ENCODE measurements at regions not wholly inside any gene's neighbourhood (a gene's known extent, or its start where the extent isn't known, plus 50 kb on each side); places are given as distances from the start of the nearest gene placed in this dataset.
"Not testable (repeated sequence)": the region's sequence is repeated elsewhere in the genome, so short reads cannot be mapped to it uniquely, and the experiment has no call there.

DNA sequence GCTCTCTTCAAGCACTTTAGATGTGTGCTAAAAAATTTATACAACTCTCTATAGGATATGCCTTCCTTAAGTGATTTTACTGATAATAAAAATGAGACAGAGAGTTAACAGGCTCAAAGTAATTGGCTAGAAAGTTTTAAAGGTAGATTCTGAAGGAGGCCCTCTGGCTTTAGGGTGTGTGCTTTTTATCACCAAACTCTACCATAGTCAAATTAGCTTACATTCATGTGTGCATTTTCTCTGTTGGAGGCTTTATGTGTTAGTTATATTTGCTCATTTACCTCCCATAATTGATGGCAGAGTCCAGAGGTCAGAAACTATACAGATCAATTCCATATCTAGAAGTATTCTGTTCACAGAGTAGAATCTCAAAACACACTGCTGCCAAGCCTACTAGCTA lies 317.5 kb downstream of the JRKL start:
- DNase-seq = no peak

DNA sequence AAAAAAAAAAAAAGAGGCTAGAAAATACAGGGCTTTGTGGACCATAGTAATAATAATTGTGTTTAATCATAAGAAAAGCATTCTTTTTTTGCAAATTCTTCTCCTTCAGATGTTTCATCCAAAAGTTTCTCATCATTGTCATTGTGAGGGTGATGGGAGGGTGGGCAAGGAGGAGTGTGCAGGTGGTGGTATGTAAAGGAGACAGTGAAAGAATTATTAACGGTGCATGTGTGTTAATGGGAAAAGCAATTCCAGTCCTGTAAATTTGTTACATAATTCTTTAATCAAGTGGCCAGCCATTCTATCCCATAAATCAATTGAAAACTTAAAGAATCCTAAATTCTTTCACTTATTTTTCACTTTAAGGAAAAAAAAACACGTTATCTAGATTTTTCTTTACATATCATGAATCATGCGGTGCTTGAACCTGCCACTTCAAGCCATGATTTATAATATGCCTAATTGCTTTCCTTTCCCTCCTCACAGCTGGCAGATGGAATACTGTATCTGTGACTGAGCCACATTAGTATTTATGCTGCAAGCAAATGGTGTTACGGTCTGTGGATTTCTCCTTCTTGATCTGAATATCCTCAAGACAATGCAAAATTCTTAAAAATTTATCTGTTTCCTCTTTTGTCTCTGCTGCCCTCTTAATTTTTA lies 318.5 kb downstream of the JRKL start:
- no peak for DNase-seq

DNA sequence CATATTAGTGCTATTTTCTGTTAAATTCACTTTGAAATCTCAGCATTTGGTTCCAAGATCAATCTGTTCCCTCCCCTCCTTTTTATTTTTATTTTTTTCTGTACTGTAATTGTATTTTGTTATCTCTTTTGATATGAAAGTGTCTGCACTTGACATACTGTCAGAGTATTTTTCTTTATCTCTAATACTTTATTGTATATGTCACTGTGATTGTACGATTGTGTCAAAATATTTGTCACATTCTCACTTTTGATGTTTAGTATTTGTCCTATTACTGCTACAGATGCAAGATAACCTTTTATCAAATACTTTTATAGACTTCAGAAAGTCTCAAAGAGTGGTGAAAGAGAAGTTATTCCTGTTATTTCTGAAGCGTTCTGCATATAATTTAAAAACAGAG lies 323.5 kb downstream of the JRKL start:
- DNase-seq = no peak

DNA sequence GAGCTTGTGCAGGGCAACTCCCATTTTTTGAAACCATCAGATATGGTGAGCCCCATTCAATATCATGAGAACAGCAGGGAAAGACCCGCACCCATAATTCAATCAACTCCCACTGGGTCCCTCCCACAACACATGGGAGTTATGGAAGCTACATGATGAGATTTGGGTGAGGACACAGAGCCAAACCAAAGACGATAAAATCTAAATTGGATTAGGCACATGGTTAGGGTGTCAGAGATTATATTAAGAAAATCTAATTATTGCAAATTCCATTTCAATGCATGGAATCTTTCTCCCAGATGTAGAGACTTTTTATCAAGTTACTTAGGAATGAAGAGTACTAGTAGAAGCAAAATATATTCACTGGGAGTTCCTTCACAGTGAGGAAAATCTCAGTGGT lies 324.9 kb downstream of the JRKL start:
- DNase-seq = no peak

DNA sequence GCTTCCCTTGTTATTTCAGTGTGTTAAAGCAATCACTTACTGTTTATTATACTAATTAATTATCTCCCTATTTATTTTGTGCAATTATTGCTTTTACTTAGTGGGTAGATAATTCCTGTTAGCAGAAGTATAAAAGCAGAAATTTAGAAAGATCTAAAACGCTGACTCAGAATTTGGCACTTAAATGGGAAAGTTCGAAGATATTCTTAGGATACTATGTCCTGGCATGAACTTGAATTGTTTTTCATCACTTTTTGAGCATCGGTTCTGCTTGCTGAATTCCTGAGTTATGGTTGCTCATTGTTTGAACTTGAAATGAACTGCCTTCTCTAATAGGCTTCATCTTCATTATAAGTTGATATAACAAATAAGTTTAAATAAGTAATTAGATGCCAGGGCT lies 325.4 kb downstream of the JRKL start:
- DNase-seq = no peak

DNA sequence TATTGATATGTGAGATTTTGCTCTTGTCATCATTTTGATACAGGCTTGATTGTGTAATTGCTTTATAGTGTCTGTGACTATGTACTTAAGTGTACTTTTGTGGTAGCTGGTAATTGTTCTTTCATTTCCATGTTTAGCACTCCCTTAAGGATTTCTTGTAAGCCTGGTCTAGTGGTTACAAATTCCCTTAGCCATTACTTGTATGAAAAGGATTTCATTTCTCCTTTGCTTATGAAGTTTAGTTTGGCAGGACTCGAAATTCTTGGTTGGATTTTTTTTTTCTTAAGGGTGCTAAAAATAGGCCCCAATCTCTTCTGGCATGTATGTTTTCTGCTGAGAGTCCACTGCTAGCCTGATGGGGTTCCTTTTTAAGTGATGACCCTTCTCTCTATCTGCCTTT lies 346.8 kb downstream of the JRKL start:
- no peak for DNase-seq

DNA sequence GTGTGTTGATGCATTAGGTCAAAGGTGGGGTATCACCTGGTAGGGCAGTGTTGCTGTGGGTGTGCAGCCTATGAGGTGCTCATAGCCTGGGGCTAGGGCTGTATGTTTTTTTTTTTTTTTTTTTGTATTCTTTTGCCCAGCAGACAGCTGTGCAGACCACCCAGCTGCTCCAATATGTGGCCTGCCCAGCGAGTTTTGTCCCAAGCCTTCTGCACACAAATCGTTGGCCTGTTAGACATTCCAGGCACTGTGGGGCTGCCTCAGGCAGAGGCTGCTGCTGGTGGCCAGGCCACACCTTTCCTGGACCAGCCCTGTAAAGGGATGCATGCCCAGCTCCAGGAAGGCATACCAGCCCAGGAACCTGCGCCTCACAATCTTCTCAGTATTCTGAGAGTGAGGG lies 348.5 kb downstream of the JRKL start:
- no peak for DNase-seq

DNA sequence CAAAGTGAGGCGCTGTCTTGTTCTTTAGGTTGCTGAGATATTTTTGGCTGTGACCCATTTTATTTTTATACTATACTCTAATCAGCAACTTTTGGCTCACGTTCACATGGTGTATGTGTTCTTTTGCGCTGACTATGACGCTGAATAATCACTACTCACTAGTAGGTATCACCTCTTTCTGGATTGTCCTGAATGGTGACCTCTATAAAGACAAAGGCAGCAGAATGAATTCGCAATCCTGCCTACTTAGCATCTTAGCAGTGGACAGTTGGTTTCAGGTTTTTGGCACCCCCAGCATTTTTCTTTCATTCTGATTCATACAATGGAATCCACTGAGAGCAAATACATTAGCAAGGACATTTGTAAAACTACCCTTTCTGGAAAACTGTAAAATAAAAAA lies 351.3 kb downstream of the JRKL start:
- no peak for DNase-seq

DNA sequence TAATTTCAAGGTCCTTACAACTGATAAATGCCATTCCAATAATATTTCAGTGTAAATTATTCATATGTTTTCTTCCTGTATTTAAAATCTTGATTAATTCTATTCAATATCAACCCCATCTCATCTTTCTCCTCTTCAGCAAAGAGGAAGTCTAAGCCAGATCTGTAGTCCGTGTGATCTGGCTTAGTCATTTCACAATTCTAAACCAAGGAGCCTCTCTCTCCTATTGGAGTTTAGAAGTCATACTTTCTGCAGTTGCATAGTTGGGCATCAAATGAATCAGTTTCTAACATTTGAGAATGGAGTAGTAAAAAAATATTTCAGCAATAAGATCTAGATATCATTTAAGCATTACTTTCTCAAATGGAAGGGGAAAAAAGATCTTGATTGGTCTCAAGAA lies 354.9 kb downstream of the JRKL start:
- no peak for DNase-seq

DNA sequence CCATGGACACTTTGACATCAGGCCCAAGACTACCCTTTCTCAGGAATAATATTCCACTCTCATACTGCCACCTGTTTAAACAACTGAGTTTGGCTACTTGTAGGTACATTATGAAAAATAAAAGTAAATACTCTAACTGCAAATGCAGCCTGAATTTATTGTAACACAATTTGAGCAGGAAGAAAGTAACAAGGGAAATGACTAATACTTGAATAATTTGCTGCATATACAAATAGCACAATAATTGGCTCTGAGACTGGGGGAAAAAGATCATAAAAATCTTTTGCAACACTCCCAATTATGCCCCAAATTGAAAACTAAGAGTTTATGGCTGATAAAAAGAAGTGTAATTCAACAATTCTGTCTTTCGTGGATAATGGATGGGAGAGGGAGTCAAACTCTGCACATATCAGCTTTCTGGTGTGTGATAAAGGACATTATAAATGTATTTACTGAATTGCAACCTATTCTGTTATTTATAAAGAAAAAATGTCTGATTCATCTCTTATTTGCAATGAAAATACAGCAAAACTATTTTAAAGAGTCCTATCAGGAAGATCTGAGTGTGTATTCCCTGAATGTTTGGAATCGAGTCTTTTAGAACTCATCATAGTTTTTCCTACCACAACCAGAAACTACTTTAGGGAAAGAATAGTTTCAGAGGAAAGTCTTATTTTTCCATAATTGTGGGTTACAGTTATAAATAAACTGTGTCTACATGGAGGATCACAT lies 359.0 kb downstream of the JRKL start:
- no peak for DNase-seq

DNA sequence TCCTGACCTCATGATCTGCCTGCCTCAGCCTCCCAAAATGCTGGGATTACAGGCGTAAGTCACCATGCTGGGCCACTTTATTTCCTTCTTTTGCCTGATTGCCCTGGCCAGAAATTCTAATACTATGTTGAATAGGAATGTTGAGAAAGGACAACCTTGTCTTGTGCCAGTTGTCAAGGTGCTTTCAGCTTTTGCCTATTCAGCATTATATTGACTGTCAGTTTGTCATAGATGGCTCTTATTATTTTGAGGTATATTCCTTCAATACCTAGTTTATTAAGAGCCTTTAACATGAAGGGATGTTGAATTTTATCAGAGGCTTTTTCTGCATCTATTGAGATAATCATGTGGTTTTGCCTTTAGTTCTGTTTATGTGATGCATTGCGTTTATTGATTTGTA lies 362.0 kb downstream of the JRKL start:
- DNase-seq = not testable (repeated sequence)

DNA sequence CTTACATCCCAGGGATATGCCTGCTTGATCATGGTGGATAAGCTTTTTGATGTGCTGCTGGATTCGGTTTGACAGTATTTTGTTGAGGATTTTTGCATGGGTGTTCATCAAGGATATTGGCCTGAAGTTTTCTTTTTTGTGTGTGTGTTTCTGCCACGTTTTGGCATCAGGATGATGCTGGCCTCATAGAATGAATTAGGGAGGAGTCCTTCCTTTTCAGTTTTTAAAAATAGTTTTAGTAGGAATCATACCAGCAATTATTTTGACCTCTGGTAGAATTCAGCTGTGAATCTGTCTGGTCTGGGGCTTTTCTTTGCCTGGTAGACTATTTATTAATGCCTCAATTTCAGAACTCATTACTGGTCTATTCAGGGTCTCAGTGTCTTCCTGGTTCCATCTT lies 362.4 kb downstream of the JRKL start:
- DNase-seq = no peak

DNA sequence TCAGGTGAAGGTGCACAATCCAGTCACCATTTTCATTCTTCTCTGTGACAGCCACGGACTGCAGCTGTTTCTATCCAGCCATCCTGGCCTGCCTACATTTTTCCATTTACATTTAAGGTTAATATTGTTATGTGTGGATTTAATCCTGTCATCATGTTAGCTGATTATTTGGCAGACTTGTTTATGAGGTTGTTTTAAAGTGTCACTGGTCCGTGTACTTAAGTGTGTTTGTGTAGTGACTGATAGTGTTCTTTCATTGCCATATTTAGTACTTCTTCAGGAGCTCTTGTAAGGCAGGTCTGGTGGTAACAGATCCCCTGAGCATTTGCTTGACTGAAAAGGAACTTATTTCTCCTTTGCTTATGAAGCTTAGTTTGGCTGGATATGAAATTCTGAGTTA lies 364.2 kb downstream of the JRKL start:
- DNase-seq = no peak

DNA sequence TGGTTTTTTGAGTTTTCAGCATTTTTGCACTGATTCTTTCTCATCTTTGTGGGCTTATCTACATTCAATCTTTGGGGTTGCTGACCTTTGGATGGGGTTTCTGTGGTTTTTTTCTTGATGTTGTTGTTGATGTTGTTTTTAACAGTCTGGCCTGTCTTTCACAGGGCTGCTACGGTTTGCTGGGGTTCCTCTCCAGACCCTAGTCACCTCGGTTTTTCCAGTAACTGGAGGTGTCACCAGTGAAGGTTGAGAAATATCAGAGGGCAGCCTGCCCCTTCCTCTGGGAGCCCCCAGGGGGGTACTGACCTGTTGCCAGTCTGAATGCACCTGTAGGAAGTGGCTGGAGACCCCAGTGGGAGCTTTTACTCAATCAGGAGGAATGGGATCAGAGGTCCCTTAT lies 365.4 kb downstream of the JRKL start:
- no peak for DNase-seq

DNA sequence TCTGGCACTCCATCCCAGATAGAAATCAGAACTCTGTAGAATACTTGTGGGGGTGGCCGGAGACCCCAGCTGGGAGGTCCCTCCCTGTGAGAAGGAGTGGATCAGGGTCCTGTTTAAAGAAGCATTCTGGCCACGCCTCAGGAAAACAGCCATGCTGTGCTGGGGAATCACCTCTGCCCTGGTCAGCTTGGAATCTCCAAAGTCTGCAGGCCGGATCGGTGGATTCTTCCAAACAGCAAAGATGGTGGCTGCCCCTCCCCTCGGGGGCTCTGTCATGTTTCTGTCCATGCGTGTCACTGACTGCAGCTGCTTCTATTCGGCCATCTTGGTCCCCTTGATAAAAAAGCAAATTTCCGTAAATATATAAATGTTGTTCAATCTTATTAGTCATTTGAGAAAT lies 365.9 kb downstream of the JRKL start:
- DNase-seq = no peak

DNA sequence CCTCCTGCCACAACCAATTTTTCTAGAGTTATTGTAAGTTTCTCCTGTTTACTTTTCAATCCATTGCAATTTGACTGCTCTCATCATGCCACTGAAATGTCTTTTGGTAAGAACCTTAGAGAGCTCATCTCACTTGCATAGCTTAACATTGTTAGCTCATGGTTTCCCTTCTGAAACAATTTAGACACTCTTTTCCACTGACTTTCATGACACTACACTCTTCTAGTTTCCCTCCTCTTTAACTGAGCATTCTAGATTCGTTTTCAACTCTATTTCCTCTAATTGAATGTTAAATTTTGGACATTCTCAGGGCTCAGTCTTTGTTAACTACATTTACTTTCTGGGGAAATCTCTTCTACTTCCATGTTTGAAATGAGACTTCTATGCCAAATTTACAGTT lies 369.1 kb downstream of the JRKL start:
- no peak for DNase-seq

DNA sequence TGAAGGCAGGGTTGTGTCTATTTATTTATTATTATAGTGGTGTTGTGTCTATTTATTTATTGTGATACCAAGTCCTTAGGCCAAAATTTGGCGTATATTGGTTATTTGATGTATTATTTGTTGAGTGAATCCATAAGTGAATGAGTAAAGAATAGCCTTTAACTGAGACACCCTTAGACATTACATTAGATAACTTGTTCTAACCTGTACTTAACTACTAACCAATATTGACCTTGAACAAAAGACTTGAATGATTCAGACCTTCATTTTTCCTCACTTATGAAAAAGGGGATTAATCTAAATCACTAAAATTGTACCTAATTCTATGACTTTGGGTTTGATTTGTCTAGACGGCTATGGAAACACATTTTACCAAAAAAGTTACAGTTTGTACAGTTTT lies 370.5 kb downstream of the JRKL start:
- no peak for DNase-seq

DNA sequence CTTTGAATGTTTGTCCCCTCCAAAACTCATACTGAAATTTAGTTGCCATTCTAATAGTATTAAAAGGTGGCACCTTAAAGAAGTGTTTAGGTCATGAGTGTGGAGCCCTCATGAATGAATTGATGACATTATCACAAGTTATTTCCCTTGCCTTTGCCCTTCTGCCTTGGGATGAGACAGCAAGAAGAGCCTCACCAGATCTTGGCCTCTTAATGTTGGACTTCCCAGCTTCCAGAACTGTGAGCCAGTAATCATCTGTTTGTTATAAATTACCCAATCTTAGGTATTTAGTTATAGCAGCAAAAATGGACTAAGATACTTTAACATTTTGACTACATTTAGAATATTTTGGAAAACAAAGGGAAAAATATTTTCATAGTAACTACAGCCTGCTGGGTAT lies 371.0 kb downstream of the JRKL start:
- no peak for DNase-seq

DNA sequence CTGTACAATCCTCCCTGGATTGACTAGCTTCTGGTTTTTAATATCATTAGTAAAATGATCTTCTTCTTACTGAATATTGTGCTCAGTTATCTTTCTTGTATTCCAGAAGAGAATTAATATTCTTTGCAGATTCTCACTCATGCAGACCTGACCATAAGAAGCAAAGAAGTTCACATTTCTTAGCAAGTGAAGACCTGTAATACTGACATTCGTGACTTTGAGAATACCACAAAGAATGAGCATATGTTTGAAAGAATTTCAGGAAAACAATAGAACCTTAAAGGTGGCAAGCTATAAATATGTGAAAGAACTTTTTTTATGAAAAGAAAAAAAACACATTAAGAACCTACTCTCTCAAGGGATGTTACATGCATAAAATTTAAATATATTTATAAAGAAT lies 371.6 kb downstream of the JRKL start:
- no peak for DNase-seq

DNA sequence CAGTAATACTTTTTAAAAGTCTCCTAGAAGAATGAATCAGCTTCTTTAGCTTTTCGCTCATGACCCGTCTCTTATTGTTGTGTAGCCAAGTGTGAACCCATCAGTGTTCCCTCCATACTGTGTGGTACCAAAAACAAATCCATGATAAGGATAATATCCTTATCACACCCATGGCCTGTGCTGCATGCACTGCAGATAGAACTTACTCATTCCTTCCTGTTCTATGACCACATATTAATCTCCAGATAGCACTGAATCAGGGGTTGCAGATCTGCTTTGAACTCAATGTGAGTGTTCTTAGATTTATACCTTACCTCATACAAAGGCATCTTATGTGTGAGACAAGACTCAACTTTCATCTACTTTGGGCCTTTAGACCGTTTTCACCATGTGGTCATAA lies 373.4 kb downstream of the JRKL start:
- no peak for DNase-seq

DNA sequence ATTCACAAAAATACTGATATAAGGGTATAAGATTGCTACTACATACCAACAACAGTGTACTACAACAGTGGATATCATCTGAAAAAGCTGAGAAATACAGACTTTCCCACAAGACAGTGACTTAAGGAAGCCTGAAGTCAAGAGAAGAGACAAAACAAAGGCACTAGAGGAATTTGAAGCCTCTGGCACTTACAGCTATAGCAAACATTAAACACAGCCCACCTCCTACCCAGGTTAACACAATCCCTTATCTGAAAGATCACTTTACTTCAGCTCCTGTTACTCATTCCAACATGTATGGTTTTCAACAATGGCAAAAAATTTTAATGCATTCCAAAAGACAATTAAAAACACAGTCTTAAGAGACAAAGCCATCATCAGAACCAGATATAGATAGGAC lies 388.5 kb downstream of the JRKL start:
- no peak for DNase-seq

DNA sequence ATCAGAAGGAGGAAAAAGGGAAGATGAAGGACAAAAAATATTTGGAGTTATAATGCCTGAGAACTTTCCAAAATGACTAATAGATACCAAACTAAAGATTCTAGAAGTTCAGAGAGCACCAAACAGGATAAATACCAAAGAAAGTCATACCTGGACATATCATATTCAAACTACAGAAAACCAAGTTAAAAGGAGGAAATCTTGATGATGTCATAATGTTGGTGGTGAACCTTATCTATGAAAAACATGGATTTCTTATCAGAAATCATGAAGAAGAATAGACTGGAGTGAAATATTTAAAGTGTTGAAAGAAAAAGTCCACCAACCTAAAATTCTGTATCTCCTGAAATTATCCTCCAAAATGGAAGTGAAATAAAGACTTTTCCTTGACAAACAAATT lies 389.2 kb downstream of the JRKL start:
- DNase-seq = no peak

DNA sequence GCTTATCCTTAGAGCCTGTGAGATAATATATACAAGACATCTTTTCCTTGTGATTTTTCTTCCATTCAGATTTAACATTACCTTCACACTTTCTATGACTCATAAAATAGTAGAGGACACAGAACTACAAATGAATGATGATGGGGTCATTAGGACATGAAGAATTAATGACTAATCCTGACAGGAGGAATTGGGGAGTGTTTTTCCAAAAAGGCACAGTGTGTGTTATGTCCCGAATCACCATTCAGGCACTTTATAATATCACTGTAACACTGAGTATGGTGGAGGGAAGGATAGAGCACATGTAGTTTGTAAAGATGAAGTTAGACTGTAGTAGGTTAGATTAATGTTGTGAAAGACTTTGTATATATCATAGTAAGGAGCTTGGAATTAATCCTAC lies 391.3 kb downstream of the JRKL start:
- no peak for DNase-seq

DNA sequence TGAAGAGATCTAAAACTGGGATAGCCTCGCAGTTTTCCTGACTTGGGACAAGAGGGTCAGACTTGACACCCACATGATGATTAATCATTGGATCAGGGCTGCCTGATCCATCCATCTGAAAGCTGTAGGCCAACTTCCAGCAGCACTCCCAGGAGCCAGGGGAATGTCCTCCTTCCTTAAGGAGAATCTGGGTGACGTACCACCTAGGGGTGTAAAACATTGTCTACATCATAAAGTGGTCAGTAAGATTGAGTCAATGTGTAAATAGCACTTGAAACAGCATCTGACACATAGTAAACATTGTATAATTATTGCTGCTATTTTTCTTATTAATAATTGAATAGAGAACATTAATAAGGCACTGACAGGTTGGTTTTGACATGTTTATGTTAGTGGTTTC lies 392.8 kb downstream of the JRKL start:
- DNase-seq = no peak

DNA sequence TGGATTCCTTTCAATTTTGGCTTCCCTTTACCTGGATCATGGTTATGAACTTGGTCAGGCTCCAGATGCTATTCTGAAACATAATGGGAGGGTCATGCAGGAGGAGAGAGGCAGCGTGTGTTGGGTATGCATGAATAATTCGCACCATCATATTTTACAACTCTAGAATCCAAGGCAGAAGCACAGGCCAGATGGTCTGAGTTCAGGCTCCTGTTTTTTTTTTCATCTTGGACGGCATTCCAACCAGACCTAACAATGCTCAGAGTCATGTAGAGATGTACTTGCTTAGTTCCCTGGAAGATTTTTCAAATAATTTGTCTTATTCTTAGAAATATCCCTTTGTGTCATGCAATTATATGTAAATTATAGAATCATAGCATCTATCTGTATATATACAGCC lies 393.5 kb downstream of the JRKL start:
- no peak for DNase-seq
